ENCODE measurements at regions not wholly inside any gene's neighbourhood (a gene's known extent, or its start where the extent isn't known, plus 50 kb on each side); places are given as distances from the start of the nearest gene placed in this dataset.

DNA sequence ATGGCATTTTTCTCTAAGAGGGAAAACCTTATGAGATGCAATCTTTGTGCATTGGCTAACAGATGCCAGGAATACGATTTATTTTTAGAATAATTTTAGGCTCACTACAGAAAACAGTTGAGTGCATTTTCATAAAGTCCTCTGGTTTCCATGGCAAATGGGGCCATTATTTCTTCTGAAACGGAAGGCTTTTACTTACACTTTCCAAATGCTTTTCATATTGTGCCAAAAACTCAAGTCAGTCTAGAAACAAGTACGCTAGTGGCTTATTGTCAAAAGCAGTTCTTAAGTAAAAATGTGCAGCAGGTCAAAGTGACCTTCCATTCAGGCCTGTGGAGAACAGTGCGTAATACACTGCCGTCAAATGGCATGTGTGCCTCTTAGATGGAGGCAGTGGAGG lies 628.7 kb downstream of the EFNB2 start:
- intact Hi-C loops (cut with micrococcal nuclease) = no loop called here
- no TSS peak for BruUV-seq (replicated peaks)

More for the DNA sequence above, 628.7 kb downstream of the EFNB2 start:
- H3K27me3 ChIP-seq (ENCODE audit: insufficient read depth, low read length) = no peaks in the 10 kb centered on the region
- no peak overlapping the region for H3K4me2 ChIP-seq (ENCODE audit: low read length)
- TF ChIP-seq RAD21 (IDR thresholded peaks at IDR 0.05; ENCODE audit: low read depth) (no peak), FOSL1 (IDR thresholded peaks at IDR 0.05; ENCODE audit: low read depth) (no peak), ZFX (IDR thresholded peaks at IDR 0.05) (no peak), CEBPB (IDR thresholded peaks at IDR 0.05; ENCODE audit: low read depth) (no peak), CBX3 (IDR thresholded peaks at IDR 0.05; ENCODE audit: low read depth) (no peak), ELF1 (IDR thresholded peaks at IDR 0.05; ENCODE audit: borderline replicate concordance, low read depth) (no peak), REST (IDR thresholded peaks at IDR 0.05; ENCODE audit: low read depth) (no peak), EGR1 (IDR thresholded peaks at IDR 0.05; ENCODE audit: low read depth) (no peak), JUND (IDR thresholded peaks at IDR 0.05) (no peak), ZNF274 (IDR thresholded peaks at IDR 0.05; ENCODE audit: low read depth, low read length) (no peak), POLR2A (IDR thresholded peaks at IDR 0.05; ENCODE audit: borderline replicate concordance, extremely low read depth, insufficient read depth, insufficient read length) (no peak), SP1 (IDR thresholded peaks at IDR 0.05; ENCODE audit: low read depth) (no peak), EZH2phosphoT487 (IDR thresholded peaks at IDR 0.05; ENCODE audit: borderline replicate concordance) (no peak), TCF7L2 (IDR thresholded peaks at IDR 0.05; ENCODE audit: borderline replicate concordance, extremely low read depth, insufficient read depth, insufficient read length) (no peak), SIN3A (IDR thresholded peaks at IDR 0.05; ENCODE audit: low read depth) (no peak), EZH2 (IDR thresholded peaks at IDR 0.05) (no peak), ZBTB33 (IDR thresholded peaks at IDR 0.05; ENCODE audit: extremely low read depth, insufficient replicate concordance, low read length) (no peak)
- no peaks in the 10 kb centered on the region for H3K79me2 ChIP-seq (ENCODE audit: insufficient read depth, low read length)
- no peak overlapping the region for H2AFZ ChIP-seq (ENCODE audit: low read depth, low read length, poor library complexity, severe bottlenecking)
- ChIA-PET CTCF (no interaction called here), POLR2A (no interaction called here), RAD21 (ENCODE audit: low non-redundant PET in 1 of 2, low total read pairs in 2 of 2, uncharacterized antibody in 2 of 2, unreplicated experiment in 2 of 2) (no interaction called here)
- ATAC-seq = no peak
- no peaks in the 10 kb centered on the region for H4K20me1 ChIP-seq (ENCODE audit: insufficient read depth)
- no peaks in the 10 kb centered on the region for H3K36me3 ChIP-seq (ENCODE audit: control insufficient read depth in 1 of 2, insufficient read depth in 2 of 2, low read length in 2 of 2)
- peaks cover 0 to 6% of the 10 kb centered on the region in 2 experiments; a peak in 1 of 4 replicates for H3K4me1 ChIP-seq (ENCODE audit: control insufficient read depth in 1 of 2, insufficient read depth in 2 of 2, low read length in 2 of 2)
- no peak overlapping the region for H3K4me3 ChIP-seq (replicated peaks in 1 of 2; ENCODE audit: low read depth in 1 of 2, low read length in 2 of 2)
- H3K9ac ChIP-seq (ENCODE audit: low read length) = no peak overlapping the region
- no peaks in the 10 kb centered on the region for H3K9me2 ChIP-seq (ENCODE audit: insufficient read depth)
- DNase-seq (ENCODE audit: low read depth, low spot score) = no peak
- no peak overlapping the region for H3K27ac ChIP-seq (ENCODE audit: low read depth, low read length)
- H3K9me3 ChIP-seq (ENCODE audit: control insufficient read depth in 1 of 2, insufficient read depth in 1 of 2, low read depth in 1 of 2, low read length in 2 of 2) = no peaks in the 10 kb centered on the region

Measured in HCT116 (cell line).